Skeletal muscle satellite cell (primary cell): ENCODE measurements at regions not wholly inside any gene's neighbourhood (a gene's known extent, or its start where the extent isn't known, plus 50 kb on each side); places are given as distances from the start of the nearest gene placed in this dataset.

Experiments
- H3K27me3 ChIP-seq: 2 replicates; pipeline ENCODE4 v1.7.0; 2013; ENCODE audit warnings: low read length; ENCODE audit not compliant: control insufficient read depth, insufficient read depth
- H3K36me3 ChIP-seq: 2 replicates; pipeline ENCODE4 v1.7.0; 2013; ENCODE audit warnings: mild to moderate bottlenecking, control low read depth, low read length; ENCODE audit not compliant: insufficient read depth
- H3K4me1 ChIP-seq: 2 replicates; pipeline ENCODE4 v1.7.0; 2013; ENCODE audit warnings: low read length; ENCODE audit not compliant: control insufficient read depth, insufficient read depth
- H3K4me2 ChIP-seq: 2 replicates; pipeline ENCODE4 v1.7.0; 2013; ENCODE audit warnings: mild to moderate bottlenecking, low read length
- H3K4me3 ChIP-seq: 2 replicates; pipeline ENCODE4 v1.7.0; 2013; ENCODE audit warnings: low read length
- H3K9ac ChIP-seq: 2 replicates; pipeline ENCODE4 v1.7.0; 2013; ENCODE audit warnings: mild to moderate bottlenecking, low read depth, low read length, moderate library complexity
- H3K9me3 ChIP-seq: replicated peaks from 2 replicates; pipeline ENCODE4 v1.7.0; 2013; ENCODE audit warnings: mild to moderate bottlenecking, control low read depth, low read length

GRCh38 chr5:115402092-115402491 is 105.6 kb upstream of the CCDC112 start:
- Histone ChIP-seq H3K9me3 (no peaks in the 10 kb centered on the region), H3K4me1 (peaks cover 25% of the 10 kb centered on the region), H3K4me3 (no peak overlapping the region), H3K9ac (no peak overlapping the region), H3K27me3 (no peaks in the 10 kb centered on the region), H3K4me2 (no peak overlapping the region), H3K36me3 (no peaks in the 10 kb centered on the region)

- Histone ChIP-seq H3K4me2 (no peak overlapping the region), H3K36me3 (no peaks in the 10 kb centered on the region), H3K9ac (no peak overlapping the region), H3K9me3 (no peaks in the 10 kb centered on the region), H3K4me3 (no peak overlapping the region), H3K4me1 (peaks cover 27% of the 10 kb centered on the region), H3K27me3 (no peaks in the 10 kb centered on the region)
These were observed 102.3 kb upstream of the CCDC112 start for GRCh38 chr5:115398719-115399118.

GRCh38 chr5:115396688-115397087 is 100.2 kb upstream of the CCDC112 start:
- no peaks in the 10 kb centered on the region for H3K27me3 ChIP-seq
- H3K36me3 ChIP-seq: no peaks in the 10 kb centered on the region
- no peak overlapping the region for H3K4me2 ChIP-seq
- H3K9ac ChIP-seq: no peak overlapping the region
- H3K9me3 ChIP-seq: no peaks in the 10 kb centered on the region
- H3K4me3 ChIP-seq: no peak overlapping the region
- peaks cover 11% of the 10 kb centered on the region for H3K4me1 ChIP-seq

- Histone ChIP-seq H3K4me2 (no peak overlapping the region), H3K9ac (no peak overlapping the region), H3K9me3 (no peaks in the 10 kb centered on the region), H3K4me1 (peaks cover 11% of the 10 kb centered on the region), H3K36me3 (no peaks in the 10 kb centered on the region), H3K27me3 (no peaks in the 10 kb centered on the region), H3K4me3 (no peak overlapping the region)
These were observed 99.6 kb upstream of the CCDC112 start for GRCh38 chr5:115396081-115396480.

DNA sequence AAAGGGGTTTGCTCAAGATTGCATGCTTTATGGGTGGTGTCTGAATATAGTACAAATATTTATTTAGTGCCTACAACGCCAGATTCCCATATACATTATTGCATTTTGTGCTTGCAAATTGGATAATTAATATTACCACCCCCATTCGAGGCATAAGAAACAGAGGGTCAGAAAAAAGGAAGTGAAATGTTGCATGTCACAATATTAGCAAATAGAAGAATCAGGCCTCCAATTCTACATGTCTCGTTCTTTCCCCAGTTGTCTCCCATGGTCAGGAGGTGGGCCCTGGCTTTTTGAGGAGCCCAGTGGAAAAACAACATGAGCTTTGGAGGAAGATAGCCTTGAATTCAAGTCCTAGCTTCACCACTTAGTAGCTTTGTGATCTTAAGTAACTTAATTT is 98.1 kb upstream of the CCDC112 start:
- Histone ChIP-seq H3K27me3 (no peaks in the 10 kb centered on the region), H3K9ac (no peak overlapping the region), H3K4me1 (peaks cover 11% of the 10 kb centered on the region), H3K9me3 (no peaks in the 10 kb centered on the region), H3K4me2 (no peak overlapping the region), H3K36me3 (no peaks in the 10 kb centered on the region), H3K4me3 (no peak overlapping the region)

GRCh38 chr5:115393239-115393638 is 96.8 kb upstream of the CCDC112 start:
- H3K27me3 ChIP-seq: no peaks in the 10 kb centered on the region
- no peak overlapping the region for H3K4me3 ChIP-seq
- no peaks in the 10 kb centered on the region for H3K9me3 ChIP-seq
- no peak overlapping the region for H3K4me2 ChIP-seq
- H3K9ac ChIP-seq: no peak overlapping the region
- no peaks in the 10 kb centered on the region for H3K36me3 ChIP-seq
- H3K4me1 ChIP-seq: peaks cover 3% of the 10 kb centered on the region

DNA sequence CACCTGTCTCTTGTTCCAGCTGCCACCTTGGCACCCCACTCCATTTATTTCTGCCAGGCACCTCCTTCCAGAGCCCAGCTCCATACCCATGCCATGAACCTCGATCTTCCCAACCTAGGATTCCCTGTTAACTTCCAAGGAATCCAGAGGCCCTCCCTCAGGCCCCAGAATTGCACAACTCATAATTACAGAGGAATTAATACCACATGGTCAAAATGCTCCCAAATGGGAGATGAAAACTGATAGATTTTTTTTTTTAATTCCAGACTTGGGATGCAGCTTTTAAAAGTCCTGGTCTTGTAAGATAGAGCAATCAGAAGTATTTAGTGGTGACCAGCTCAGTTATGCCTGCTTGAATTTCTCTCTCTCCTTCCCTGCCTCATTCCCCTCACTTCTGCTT is 96.2 kb upstream of the CCDC112 start:
- Histone ChIP-seq H3K4me3 (no peak overlapping the region), H3K4me1 (peaks cover 2% of the 10 kb centered on the region), H3K9me3 (no peaks in the 10 kb centered on the region), H3K36me3 (no peaks in the 10 kb centered on the region), H3K4me2 (no peak overlapping the region), H3K9ac (no peak overlapping the region), H3K27me3 (no peaks in the 10 kb centered on the region)

DNA sequence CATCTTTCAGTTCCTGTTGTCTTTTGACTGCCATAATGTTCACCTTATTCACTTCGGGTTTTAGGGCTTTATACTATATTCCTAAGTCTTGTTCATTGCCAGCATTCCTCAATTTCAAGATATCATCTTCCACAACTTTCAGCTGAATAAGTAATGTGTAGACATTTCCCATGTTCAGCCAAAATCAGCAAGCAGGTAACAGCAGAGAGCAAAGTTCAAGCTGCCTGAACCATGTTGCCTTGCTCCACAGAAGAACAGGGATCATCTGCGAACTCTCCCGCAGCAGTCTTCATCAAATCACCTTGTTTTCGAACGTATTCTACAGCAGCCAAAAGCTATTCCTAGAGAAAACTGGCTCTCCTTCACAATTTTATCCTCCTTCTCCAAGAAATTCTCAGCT is 95.3 kb upstream of the CCDC112 start:
- no peaks in the 10 kb centered on the region for H3K27me3 ChIP-seq
- no peak overlapping the region for H3K9ac ChIP-seq
- no peak overlapping the region for H3K4me2 ChIP-seq
- peaks cover under 1% of the 10 kb centered on the region for H3K4me1 ChIP-seq
- no peaks in the 10 kb centered on the region for H3K36me3 ChIP-seq
- no peaks in the 10 kb centered on the region for H3K9me3 ChIP-seq
- H3K4me3 ChIP-seq: no peak overlapping the region

DNA sequence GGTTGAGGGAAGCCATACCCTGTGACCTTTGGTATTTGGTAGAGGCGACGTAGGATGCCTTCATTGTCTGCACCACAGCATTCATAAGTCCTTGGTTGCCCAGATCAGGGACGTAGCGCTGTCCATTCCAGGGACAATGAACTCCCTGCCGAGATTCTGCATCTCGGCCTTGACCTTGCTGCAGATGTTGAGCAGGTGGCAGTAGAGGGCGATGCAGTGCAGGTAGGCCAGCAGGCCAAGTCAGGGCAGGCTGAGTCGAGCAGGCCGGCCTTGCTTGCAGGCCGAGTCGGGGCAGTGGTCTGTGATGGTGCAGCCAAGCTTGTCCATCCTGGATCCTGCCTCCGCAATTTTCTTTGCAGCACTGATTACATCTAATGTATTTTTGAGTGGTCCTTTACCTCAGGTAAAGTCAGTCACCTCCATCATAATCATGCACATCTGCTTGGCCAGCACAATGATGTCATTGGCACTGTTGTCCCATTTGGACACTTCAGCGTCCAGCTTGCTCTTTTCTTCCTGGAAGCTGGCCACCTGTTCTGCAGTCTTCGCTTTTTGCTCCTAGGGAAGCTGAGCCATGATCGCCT is 93.4 kb upstream of the CCDC112 start:
- no peaks in the 10 kb centered on the region for H3K27me3 ChIP-seq
- no peaks in the 10 kb centered on the region for H3K4me1 ChIP-seq
- no peak overlapping the region for H3K9ac ChIP-seq
- no peaks in the 10 kb centered on the region for H3K36me3 ChIP-seq
- H3K9me3 ChIP-seq: no peaks in the 10 kb centered on the region
- no peak overlapping the region for H3K4me3 ChIP-seq
- no peak overlapping the region for H3K4me2 ChIP-seq

- H3K4me2 ChIP-seq: no peak overlapping the region
- no peaks in the 10 kb centered on the region for H3K36me3 ChIP-seq
- no peak overlapping the region for H3K9ac ChIP-seq
- no peaks in the 10 kb centered on the region for H3K4me1 ChIP-seq
- H3K4me3 ChIP-seq: no peak overlapping the region
- no peaks in the 10 kb centered on the region for H3K27me3 ChIP-seq
- no peaks in the 10 kb centered on the region for H3K9me3 ChIP-seq
These were observed 92.8 kb upstream of the CCDC112 start for GRCh38 chr5:115389034-115389798.

- no peak overlapping the region for H3K9ac ChIP-seq
- no peaks in the 10 kb centered on the region for H3K36me3 ChIP-seq
- H3K27me3 ChIP-seq: no peaks in the 10 kb centered on the region
- H3K4me1 ChIP-seq: no peaks in the 10 kb centered on the region
- no peak overlapping the region for H3K4me3 ChIP-seq
- H3K9me3 ChIP-seq: no peaks in the 10 kb centered on the region
- no peak overlapping the region for H3K4me2 ChIP-seq
These were observed 91.8 kb upstream of the CCDC112 start for GRCh38 chr5:115388240-115388639.

DNA sequence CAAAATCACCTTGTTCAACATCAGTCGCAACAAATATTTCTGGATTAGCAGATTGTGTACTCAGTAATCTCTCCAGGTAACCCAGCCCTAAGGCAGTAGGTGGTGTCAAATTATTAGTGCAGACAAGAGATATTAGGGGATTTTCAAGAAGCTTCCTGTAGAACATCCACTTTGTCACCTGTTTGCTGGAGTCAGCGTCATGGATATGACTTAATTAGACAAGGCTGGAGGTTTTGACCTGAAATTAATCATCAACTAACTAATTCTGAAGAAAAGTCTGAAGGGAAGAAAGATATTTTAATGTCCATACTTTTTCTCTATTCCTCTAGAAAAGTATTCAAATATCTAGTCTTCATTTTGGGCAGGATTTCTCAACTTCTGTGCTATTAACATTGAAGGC is 91.4 kb upstream of the CCDC112 start:
- Histone ChIP-seq H3K4me1 (no peaks in the 10 kb centered on the region), H3K27me3 (no peaks in the 10 kb centered on the region), H3K4me3 (no peak overlapping the region), H3K4me2 (no peak overlapping the region), H3K36me3 (no peaks in the 10 kb centered on the region), H3K9me3 (no peaks in the 10 kb centered on the region), H3K9ac (no peak overlapping the region)
